IMR-90 (cell line): ENCODE measurements at regions not wholly inside any gene's neighbourhood (a gene's known extent, or its start where the extent isn't known, plus 50 kb on each side); places are given as distances from the start of the nearest gene placed in this dataset.

Experiments
- ATAC-seq: fragments of 200-7000 bp; cut with Tn5 transposase; 2 replicates; pipeline ENCODE4 v1.9.1; 2020; ENCODE audit warnings: low read depth, mild to moderate bottlenecking, moderate library complexity
- BruUV-seq: library from RNA; stranded (reverse); fragments of 400-500 nt; replicated peaks from 2 replicates; lab custom pipeline; 2021; lab: Mats Ljungman, UMichigan
- CTCF ChIA-PET: fragments of 300-600 bp; formaldehyde crosslinking; extraction: SDS; loops from one replicate; lab custom pipeline; 2021; ENCODE audit warnings: antibody characterized with exemption; lab: Yijun Ruan, JAX
- POLR2A ChIA-PET: fragments of 300-600 bp; sonication (Branson Sonifier 250); formaldehyde crosslinking; loops from one replicate; lab custom pipeline; 2022; ENCODE audit warnings: antibody characterized with exemption; ENCODE audit not compliant: unreplicated experiment; lab: Charles Lee
- DNase-seq: peaks from one replicate; pipeline ENCODE4 v3.0.0; 2013
- H2AFZ ChIP-seq: replicated peaks from 2 replicates; pipeline ENCODE3; 2013; ENCODE audit warnings: low read length, mild to moderate bottlenecking; ENCODE audit not compliant: poor library complexity
- H2AK5ac ChIP-seq: 2 replicates; pipeline ENCODE4 v1.6.1; 2013; ENCODE audit warnings: low read depth, low read length, inconsistent platforms
- H2AK9ac ChIP-seq: replicated peaks from 2 replicates; pipeline ENCODE3; 2013; ENCODE audit warnings: mild to moderate bottlenecking, low read depth, low read length, moderate library complexity; ENCODE audit not compliant: poor library complexity
- H2BK120ac ChIP-seq: 2 replicates; pipeline ENCODE4 v1.6.1; 2013; ENCODE audit warnings: low read depth, low read length, inconsistent platforms
- H2BK15ac ChIP-seq: 3 replicates; pipeline ENCODE4 v1.6.1; 2013; ENCODE audit warnings: low read depth, low read length, inconsistent platforms
- H2BK20ac ChIP-seq: 2 replicates; pipeline ENCODE4 v1.6.1; 2013; ENCODE audit warnings: low read depth, mild to moderate bottlenecking, inconsistent platforms, low read length, moderate library complexity
- H2BK5ac ChIP-seq: 2 replicates; pipeline ENCODE4 v1.6.1; 2013; ENCODE audit warnings: mild to moderate bottlenecking, low read depth, low read length, inconsistent platforms; ENCODE audit not compliant: poor library complexity, severe bottlenecking
- H3K14ac ChIP-seq: replicated peaks from 2 replicates; pipeline ENCODE4 v1.6.1; 2013; ENCODE audit warnings: low read depth, low read length, inconsistent platforms
- H3K18ac ChIP-seq: 2 replicates; pipeline ENCODE4 v1.6.1; 2013; ENCODE audit warnings: low read depth, low read length, control low read depth
- H3K23ac ChIP-seq: 2 replicates; pipeline ENCODE4 v1.6.1; 2013; ENCODE audit warnings: low read depth, low read length, inconsistent platforms
- H3K27ac ChIP-seq: 2 replicates; pipeline ENCODE4 v1.5.1; 2013; ENCODE audit warnings: mild to moderate bottlenecking, control low read depth, low read length; ENCODE audit not compliant: insufficient read depth
- H3K27me3 ChIP-seq: 2 replicates; pipeline ENCODE4 v1.6.1; 2013; ENCODE audit warnings: low read length; ENCODE audit not compliant: control insufficient read depth, insufficient read depth
- H3K36me3 ChIP-seq: 2 replicates; pipeline ENCODE4 v1.6.1; 2013; ENCODE audit warnings: low read length, mixed read lengths; ENCODE audit not compliant: control insufficient read depth, insufficient read depth
- H3K4ac ChIP-seq: 2 replicates; pipeline ENCODE4 v1.6.1; 2013; ENCODE audit warnings: low read depth, low read length, inconsistent platforms
- H3K4me1 ChIP-seq: 2 replicates; pipeline ENCODE4 v1.6.1; 2013; ENCODE audit warnings: low read length, mixed read lengths; ENCODE audit not compliant: control insufficient read depth, insufficient read depth
- H3K4me2 ChIP-seq: 2 replicates; pipeline ENCODE4 v1.6.1; 2013; ENCODE audit warnings: low read depth, mild to moderate bottlenecking, control low read depth, low read length, moderate library complexity
- H3K4me3 ChIP-seq: 2 replicates; pipeline ENCODE4 v1.5.1; 2013; ENCODE audit warnings: low read depth, mild to moderate bottlenecking, control low read depth, low read length, moderate library complexity; ENCODE audit not compliant: insufficient read depth
- H3K56ac ChIP-seq: 2 replicates; pipeline ENCODE4 v1.6.1; 2013; ENCODE audit warnings: low read length, inconsistent platforms; ENCODE audit not compliant: insufficient read depth; ENCODE audit errors: extremely low read depth
- H3K79me1 ChIP-seq, 2 experiments: 2 replicates each; pipeline ENCODE4 v1.6.1; 2013; ENCODE audit warnings: low read length in 2 of 2, inconsistent platforms in 1 of 2, low read depth in 1 of 2
- H3K9ac ChIP-seq: 2 replicates; pipeline ENCODE4 v1.6.1; 2013; ENCODE audit warnings: low read depth, low read length, control low read depth
- H3K9me1 ChIP-seq: 2 replicates; pipeline ENCODE4 v1.6.1; 2013; ENCODE audit warnings: low read length, inconsistent platforms; ENCODE audit not compliant: insufficient read depth
- H3K9me3 ChIP-seq: 2 replicates; pipeline ENCODE4 v1.6.1; 2013; ENCODE audit warnings: low read length; ENCODE audit not compliant: control insufficient read depth, insufficient read depth
- H4K20me1 ChIP-seq: 2 replicates; pipeline ENCODE4 v1.6.1; 2013; ENCODE audit warnings: low read length, inconsistent platforms; ENCODE audit not compliant: insufficient read depth
- H4K5ac ChIP-seq: 2 replicates; pipeline ENCODE4 v1.6.1; 2013; ENCODE audit warnings: mild to moderate bottlenecking, low read depth, low read length, control low read depth
- H4K8ac ChIP-seq, 2 experiments: 2 replicates each; pipeline ENCODE4 v1.6.1; 2013; ENCODE audit warnings: low read depth in 2 of 2, low read length in 2 of 2, control low read depth in 1 of 2, inconsistent platforms in 1 of 2
- H4K91ac ChIP-seq: 2 replicates; pipeline ENCODE4 v1.6.1; 2013; ENCODE audit warnings: low read depth, low read length, inconsistent platforms; ENCODE audit not compliant: insufficient read depth
- BHLHE40 ChIP-seq: fragments of 150-350 bp; IDR thresholded peaks from 2 replicates; pipeline ENCODE4 v1.6.1; 2016; ENCODE audit warnings: mild to moderate bottlenecking, low read depth, low read length
- CEBPB ChIP-seq: IDR thresholded peaks from 2 replicates; pipeline ENCODE4 v1.6.1; 2012; ENCODE audit warnings: low read depth, low read length, improper control_type of control experiment
- CTCF ChIP-seq: conservative IDR thresholded peaks from 2 replicates; pipeline ENCODE4 v1.5.1; 2012; ENCODE audit warnings: mild to moderate bottlenecking, low read depth, low read length, improper control_type of control experiment
- MAZ ChIP-seq: IDR thresholded peaks from 2 replicates; pipeline ENCODE4 v1.6.1; 2012; ENCODE audit warnings: low read depth, mild to moderate bottlenecking, low read length, improper control_type of control experiment, moderate library complexity, borderline replicate concordance
- MXI1 ChIP-seq: IDR thresholded peaks from 2 replicates; pipeline ENCODE4 v1.6.1; 2012; ENCODE audit warnings: low read depth, mild to moderate bottlenecking, low read length, moderate library complexity, borderline replicate concordance
- SMC3 ChIP-seq: fragments of 150-350 bp; IDR thresholded peaks from 2 replicates; pipeline ENCODE4 v1.6.1; 2016; ENCODE audit warnings: low read depth, mild to moderate bottlenecking, antibody characterized with exemption, low read length, moderate library complexity
- WGBS, 2 experiments: methylation state at CpG; one replicate each; pipeline versions ENCODE4 v1.1.5 to v1.1.7; 2013; ENCODE audit warnings: missing lambda C conversion rate in 2 of 2; ENCODE audit not compliant: insufficient read length in 1 of 2; ENCODE audit errors: extremely low coverage in 2 of 2; 5-methylcytosine and 5-hydroxymethylcytosine counted together
- dilution Hi-C: fragments of 300-500 bp; cut with HindIII; formaldehyde crosslinking; loops from one replicate; pipeline ENCODE4 v1.14.3; 2018; ENCODE audit warnings: low sequenced_read_pairs; ENCODE audit not compliant: unreplicated experiment
- in situ Hi-C: fragments of 300-500 bp; cut with MboI; formaldehyde crosslinking; loops from 3 replicates; pipeline ENCODE4 v1.14.3; 2019; ENCODE audit warnings: low sequenced_read_pairs, inconsistent platforms, mixed read lengths
- intact Hi-C: fragments of 100-400 bp; cut with micrococcal nuclease; formaldehyde crosslinking; loops from 2 replicates; pipeline ENCODE4 v1.10.0; 2022

GRCh38 chr5:29016067-29016466, 1977.7 kb upstream of the CDH9 start:
- no peak overlapping the region for H3K56ac ChIP-seq
- dilution Hi-C loops (no loop called here), in situ Hi-C loops (no loop called here), intact Hi-C loops (no loop called here)
- H3K4me2 ChIP-seq = no peak overlapping the region
- WGBS, 2 experiments = 40% methylated on average over 1 of the region's 4 CpGs; no CpG with 5 or more reads in 1 of the 2 experiments
- no peak overlapping the region for H2AFZ ChIP-seq
- no peaks in the 10 kb centered on the region for H3K27me3 ChIP-seq
- ChIA-PET POLR2A (no interaction called here), CTCF (no interaction called here)
- H3K18ac ChIP-seq = no peak overlapping the region
- H2BK120ac ChIP-seq = no peak overlapping the region
- H3K9me3 ChIP-seq = peaks cover 2% of the 10 kb centered on the region; the same call in 1 of the 2 replicates
- no peak overlapping the region for H3K9ac ChIP-seq
- H3K4ac ChIP-seq = no peak overlapping the region
- no peak for TF ChIP-seq SMC3
- TF ChIP-seq MAZ = no peak
- no peak for TF ChIP-seq CEBPB
- TF ChIP-seq BHLHE40 = no peak
- no peak for TF ChIP-seq CTCF
- TF ChIP-seq MXI1 = no peak
- no peak overlapping the region for H2BK5ac ChIP-seq
- no peaks in the 10 kb centered on the region for H3K36me3 ChIP-seq
- H3K4me1 ChIP-seq = no peaks in the 10 kb centered on the region
- H3K27ac ChIP-seq = no peak overlapping the region
- H3K79me1 ChIP-seq = no peaks in the 10 kb centered on the region
- ATAC-seq (no peak), DNase-seq (no peak)
- no peak overlapping the region for H4K8ac ChIP-seq
- no peak overlapping the region for H2BK15ac ChIP-seq
- H2AK5ac ChIP-seq = no peak overlapping the region
- BruUV-seq = no TSS peak
- no peak overlapping the region for H4K91ac ChIP-seq
- no peak overlapping the region for H3K4me3 ChIP-seq
- H3K23ac ChIP-seq = no peak overlapping the region
- no peak overlapping the region for H2BK20ac ChIP-seq
- H4K5ac ChIP-seq = no peak overlapping the region
- H3K9me1 ChIP-seq = no peaks in the 10 kb centered on the region
- H2AK9ac ChIP-seq = no peak overlapping the region
- H4K20me1 ChIP-seq = no peaks in the 10 kb centered on the region
- H3K14ac ChIP-seq = no peak overlapping the region
